ENCODE measurements at regions not wholly inside any gene's neighbourhood (a gene's known extent, or its start where the extent isn't known, plus 50 kb on each side); places are given as distances from the start of the nearest gene placed in this dataset.

DNA sequence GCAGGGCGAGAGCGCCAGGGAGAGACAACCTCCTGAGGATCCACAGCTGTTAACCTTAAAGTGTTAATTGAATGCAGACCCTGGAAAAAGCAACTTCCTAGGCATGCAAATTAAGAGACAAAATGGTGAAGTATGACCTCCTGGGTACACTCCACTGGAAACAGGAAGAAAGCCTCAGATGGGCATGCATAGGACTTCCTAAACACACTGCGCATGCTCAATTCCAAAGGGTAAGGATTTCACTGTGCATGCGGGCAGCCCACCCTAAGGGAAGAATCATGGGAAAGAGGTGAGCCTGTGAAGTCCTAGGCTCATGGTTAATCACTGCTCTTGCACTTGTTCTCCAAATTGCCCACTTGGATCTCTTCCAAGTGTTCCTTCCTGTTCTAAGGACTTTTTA lies 80.5 kb upstream of the CAPRIN2 start:
- TF ChIP-seq CTCF (IDR thresholded peaks at IDR 0.05; ENCODE audit: poor library complexity) (no peak), EZH2 (IDR thresholded peaks at IDR 0.05; ENCODE audit: borderline replicate concordance) (no peak), EZH2phosphoT487 (IDR thresholded peaks at IDR 0.05; ENCODE audit: low read depth, severe bottlenecking, unreplicated experiment) (no peak)

Data from hepatocyte (in vitro differentiated cells).